HepG2 (cell line): ENCODE measurements at regions not wholly inside any gene's neighbourhood (a gene's known extent, or its start where the extent isn't known, plus 50 kb on each side); places are given as distances from the start of the nearest gene placed in this dataset.

ENCODE experiments used
- FOXO1 ChIP-seq: sonication (generic); formaldehyde crosslinking; IDR thresholded peaks from 2 replicates; pipeline ENCODE4 v1.4.0; 2020; ENCODE audit warnings: missing genetic modification reagents
- GATAD2A ChIP-seq: IDR thresholded peaks from 2 replicates; pipeline ENCODE4 v1.6.1; 2016
- POLR2G ChIP-seq: fragments of 200-400 bp; formaldehyde crosslinking; IDR thresholded peaks from 2 replicates; pipeline ENCODE4 v1.6.1; 2018; ENCODE audit warnings: mild to moderate bottlenecking, low read depth, low read length, moderate library complexity
- ZMYM2 ChIP-seq: sonication (generic); formaldehyde crosslinking; IDR thresholded peaks from 2 replicates; pipeline ENCODE4 v1.8.0; 2022; ENCODE audit warnings: mild to moderate bottlenecking, missing genetic modification reagents
- ZNF235 ChIP-seq: sonication (generic); formaldehyde crosslinking; IDR thresholded peaks from 2 replicates; pipeline ENCODE4 v1.8.1; 2023; ENCODE audit warnings: mild to moderate bottlenecking, missing genetic modification reagents, borderline replicate concordance
- ZNF34 ChIP-seq: sonication (generic); formaldehyde crosslinking; IDR thresholded peaks from 2 replicates; pipeline ENCODE4 v1.4.0; 2020; ENCODE audit warnings: mild to moderate bottlenecking, missing genetic modification reagents, borderline replicate concordance
- TF ChIP-seq, protein P1 (sequence below): IDR thresholded peaks from 2 replicates; pipeline ENCODE4 v1.6.1; 2016; ENCODE audit warnings: missing compliant biosample characterization, missing genetic modification reagents, borderline replicate concordance
- TF ChIP-seq, protein P2 (sequence below): fragments of 450-650 bp; IDR thresholded peaks from 2 replicates; pipeline ENCODE4 v1.6.1; 2016
- TF ChIP-seq, protein P3 (sequence below): sonication (generic); formaldehyde crosslinking; IDR thresholded peaks from 2 replicates; pipeline ENCODE4 v1.5.1; 2020; ENCODE audit warnings: missing genetic modification reagents, mild to moderate bottlenecking, borderline replicate concordance
- TF ChIP-seq, protein P4 (sequence below): sonication (generic); formaldehyde crosslinking; IDR thresholded peaks from 2 replicates; pipeline ENCODE4 v1.4.0; 2020; ENCODE audit warnings: missing genetic modification reagents
- TF ChIP-seq, protein P5 (sequence below): sonication (generic); formaldehyde crosslinking; conservative IDR thresholded peaks from 2 replicates; pipeline ENCODE4 v1.8.0; 2022; ENCODE audit warnings: mild to moderate bottlenecking, moderate library complexity, missing genetic modification reagents
- TF ChIP-seq, protein P6 (sequence below), 2 experiments: IDR thresholded peaks; 2 replicates each; pipeline ENCODE4 v1.6.1; 2011 to 2012; ENCODE audit warnings: low read length in 2 of 2, borderline replicate concordance in 1 of 2, low read depth in 1 of 2, mild to moderate bottlenecking in 1 of 2, moderate library complexity in 1 of 2
- TF ChIP-seq, protein P7 (sequence below): sonication (generic); formaldehyde crosslinking; IDR thresholded peaks from 2 replicates; pipeline ENCODE4 v1.5.1; 2020; ENCODE audit warnings: mild to moderate bottlenecking, missing genetic modification reagents, moderate library complexity

DNA sequence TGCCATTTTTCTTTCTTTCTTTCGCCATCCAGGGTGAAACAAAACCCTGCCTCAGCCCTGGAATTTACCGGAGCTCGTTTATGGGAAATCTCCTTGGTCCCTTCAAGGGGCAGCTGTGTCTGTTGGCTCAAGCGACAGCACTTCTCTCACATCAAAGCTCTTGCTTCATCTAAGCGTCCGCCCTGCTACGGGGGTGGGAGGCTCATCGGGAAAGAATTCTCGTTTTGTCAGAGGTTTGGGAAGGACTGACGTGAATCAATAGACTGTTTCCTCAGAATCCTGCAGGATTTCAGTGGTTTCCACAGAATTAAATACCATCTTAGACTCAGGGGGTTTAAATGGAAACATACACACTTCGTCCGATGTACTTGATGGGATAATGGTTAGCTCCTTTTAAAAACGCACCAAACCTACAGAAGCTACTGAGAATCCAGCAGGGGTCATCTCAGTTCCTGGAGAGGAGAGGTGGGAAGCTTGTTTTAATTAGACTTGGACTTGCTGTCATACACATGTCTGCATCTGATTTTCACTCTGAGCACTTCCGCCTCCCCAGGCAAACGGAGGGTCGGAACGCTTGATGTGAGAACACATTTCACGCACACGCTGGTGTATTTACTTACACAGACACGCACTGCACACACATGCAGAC lies 91.6 kb downstream of the ASB1 start (continued):
- TF ChIP-seq, protein P1, sequence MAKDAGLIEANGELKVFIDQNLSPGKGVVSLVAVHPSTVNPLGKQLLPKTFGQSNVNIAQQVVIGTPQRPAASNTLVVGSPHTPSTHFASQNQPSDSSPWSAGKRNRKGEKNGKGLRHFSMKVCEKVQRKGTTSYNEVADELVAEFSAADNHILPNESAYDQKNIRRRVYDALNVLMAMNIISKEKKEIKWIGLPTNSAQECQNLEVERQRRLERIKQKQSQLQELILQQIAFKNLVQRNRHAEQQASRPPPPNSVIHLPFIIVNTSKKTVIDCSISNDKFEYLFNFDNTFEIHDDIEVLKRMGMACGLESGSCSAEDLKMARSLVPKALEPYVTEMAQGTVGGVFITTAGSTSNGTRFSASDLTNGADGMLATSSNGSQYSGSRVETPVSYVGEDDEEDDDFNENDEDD (CRISPR knock-in tag), result no peak
- TF ChIP-seq, protein P2, sequence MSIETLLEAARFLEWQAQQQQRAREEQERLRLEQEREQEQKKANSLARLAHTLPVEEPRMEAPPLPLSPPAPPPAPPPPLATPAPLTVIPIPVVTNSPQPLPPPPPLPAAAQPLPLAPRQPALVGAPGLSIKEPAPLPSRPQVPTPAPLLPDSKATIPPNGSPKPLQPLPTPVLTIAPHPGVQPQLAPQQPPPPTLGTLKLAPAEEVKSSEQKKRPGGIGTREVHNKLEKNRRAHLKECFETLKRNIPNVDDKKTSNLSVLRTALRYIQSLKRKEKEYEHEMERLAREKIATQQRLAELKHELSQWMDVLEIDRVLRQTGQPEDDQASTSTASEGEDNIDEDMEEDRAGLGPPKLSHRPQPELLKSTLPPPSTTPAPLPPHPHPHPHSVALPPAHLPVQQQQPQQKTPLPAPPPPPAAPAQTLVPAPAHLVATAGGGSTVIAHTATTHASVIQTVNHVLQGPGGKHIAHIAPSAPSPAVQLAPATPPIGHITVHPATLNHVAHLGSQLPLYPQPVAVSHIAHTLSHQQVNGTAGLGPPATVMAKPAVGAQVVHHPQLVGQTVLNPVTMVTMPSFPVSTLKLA, result no peak
- peak; percentile 53; the same call in 1 of the 2 replicates for TF ChIP-seq POLR2G
- TF ChIP-seq ZNF235, result no peak
- TF ChIP-seq, protein P3, sequence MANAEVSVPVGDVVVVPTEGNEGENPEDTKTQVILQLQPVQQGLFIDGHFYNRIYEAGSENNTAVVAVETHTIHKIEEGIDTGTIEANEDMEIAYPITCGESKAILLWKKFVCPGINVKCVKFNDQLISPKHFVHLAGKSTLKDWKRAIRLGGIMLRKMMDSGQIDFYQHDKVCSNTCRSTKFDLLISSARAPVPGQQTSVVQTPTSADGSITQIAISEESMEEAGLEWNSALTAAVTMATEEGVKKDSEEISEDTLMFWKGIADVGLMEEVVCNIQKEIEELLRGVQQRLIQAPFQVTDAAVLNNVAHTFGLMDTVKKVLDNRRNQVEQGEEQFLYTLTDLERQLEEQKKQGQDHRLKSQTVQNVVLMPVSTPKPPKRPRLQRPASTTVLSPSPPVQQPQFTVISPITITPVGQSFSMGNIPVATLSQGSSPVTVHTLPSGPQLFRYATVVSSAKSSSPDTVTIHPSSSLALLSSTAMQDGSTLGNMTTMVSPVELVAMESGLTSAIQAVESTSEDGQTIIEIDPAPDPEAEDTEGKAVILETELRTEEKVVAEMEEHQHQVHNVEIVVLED (CRISPR knock-in tag), result no peak
- TF ChIP-seq, protein P4, sequence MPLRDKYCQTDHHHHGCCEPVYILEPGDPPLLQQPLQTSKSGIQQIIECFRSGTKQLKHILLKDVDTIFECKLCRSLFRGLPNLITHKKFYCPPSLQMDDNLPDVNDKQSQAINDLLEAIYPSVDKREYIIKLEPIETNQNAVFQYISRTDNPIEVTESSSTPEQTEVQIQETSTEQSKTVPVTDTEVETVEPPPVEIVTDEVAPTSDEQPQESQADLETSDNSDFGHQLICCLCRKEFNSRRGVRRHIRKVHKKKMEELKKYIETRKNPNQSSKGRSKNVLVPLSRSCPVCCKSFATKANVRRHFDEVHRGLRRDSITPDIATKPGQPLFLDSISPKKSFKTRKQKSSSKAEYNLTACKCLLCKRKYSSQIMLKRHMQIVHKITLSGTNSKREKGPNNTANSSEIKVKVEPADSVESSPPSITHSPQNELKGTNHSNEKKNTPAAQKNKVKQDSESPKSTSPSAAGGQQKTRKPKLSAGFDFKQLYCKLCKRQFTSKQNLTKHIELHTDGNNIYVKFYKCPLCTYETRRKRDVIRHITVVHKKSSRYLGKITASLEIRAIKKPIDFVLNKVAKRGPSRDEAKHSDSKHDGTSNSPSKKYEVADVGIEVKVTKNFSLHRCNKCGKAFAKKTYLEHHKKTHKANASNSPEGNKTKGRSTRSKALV (CRISPR knock-in tag), result no peak
- TF ChIP-seq ZMYM2, result no peak
- no peak for TF ChIP-seq ZNF34
- peak; percentile 76 for TF ChIP-seq GATAD2A (CRISPR knock-in tag)
- TF ChIP-seq, protein P5, sequence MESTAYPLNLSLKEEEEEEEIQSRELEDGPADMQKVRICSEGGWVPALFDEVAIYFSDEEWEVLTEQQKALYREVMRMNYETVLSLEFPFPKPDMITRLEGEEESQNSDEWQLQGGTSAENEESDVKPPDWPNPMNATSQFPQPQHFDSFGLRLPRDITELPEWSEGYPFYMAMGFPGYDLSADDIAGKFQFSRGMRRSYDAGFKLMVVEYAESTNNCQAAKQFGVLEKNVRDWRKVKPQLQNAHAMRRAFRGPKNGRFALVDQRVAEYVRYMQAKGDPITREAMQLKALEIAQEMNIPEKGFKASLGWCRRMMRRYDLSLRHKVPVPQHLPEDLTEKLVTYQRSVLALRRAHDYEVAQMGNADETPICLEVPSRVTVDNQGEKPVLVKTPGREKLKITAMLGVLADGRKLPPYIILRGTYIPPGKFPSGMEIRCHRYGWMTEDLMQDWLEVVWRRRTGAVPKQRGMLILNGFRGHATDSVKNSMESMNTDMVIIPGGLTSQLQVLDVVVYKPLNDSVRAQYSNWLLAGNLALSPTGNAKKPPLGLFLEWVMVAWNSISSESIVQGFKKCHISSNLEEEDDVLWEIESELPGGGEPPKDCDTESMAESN (CRISPR knock-in tag), result no peak
- TF ChIP-seq, protein P6, sequence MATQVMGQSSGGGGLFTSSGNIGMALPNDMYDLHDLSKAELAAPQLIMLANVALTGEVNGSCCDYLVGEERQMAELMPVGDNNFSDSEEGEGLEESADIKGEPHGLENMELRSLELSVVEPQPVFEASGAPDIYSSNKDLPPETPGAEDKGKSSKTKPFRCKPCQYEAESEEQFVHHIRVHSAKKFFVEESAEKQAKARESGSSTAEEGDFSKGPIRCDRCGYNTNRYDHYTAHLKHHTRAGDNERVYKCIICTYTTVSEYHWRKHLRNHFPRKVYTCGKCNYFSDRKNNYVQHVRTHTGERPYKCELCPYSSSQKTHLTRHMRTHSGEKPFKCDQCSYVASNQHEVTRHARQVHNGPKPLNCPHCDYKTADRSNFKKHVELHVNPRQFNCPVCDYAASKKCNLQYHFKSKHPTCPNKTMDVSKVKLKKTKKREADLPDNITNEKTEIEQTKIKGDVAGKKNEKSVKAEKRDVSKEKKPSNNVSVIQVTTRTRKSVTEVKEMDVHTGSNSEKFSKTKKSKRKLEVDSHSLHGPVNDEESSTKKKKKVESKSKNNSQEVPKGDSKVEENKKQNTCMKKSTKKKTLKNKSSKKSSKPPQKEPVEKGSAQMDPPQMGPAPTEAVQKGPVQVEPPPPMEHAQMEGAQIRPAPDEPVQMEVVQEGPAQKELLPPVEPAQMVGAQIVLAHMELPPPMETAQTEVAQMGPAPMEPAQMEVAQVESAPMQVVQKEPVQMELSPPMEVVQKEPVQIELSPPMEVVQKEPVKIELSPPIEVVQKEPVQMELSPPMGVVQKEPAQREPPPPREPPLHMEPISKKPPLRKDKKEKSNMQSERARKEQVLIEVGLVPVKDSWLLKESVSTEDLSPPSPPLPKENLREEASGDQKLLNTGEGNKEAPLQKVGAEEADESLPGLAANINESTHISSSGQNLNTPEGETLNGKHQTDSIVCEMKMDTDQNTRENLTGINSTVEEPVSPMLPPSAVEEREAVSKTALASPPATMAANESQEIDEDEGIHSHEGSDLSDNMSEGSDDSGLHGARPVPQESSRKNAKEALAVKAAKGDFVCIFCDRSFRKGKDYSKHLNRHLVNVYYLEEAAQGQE (IDR thresholded peaks at IDR 0.05; ENCODE audit: borderline replicate concordance in 1 of 2, low read depth in 1 of 2, low read length in 2 of 2), result no peak
- TF ChIP-seq, protein P7, sequence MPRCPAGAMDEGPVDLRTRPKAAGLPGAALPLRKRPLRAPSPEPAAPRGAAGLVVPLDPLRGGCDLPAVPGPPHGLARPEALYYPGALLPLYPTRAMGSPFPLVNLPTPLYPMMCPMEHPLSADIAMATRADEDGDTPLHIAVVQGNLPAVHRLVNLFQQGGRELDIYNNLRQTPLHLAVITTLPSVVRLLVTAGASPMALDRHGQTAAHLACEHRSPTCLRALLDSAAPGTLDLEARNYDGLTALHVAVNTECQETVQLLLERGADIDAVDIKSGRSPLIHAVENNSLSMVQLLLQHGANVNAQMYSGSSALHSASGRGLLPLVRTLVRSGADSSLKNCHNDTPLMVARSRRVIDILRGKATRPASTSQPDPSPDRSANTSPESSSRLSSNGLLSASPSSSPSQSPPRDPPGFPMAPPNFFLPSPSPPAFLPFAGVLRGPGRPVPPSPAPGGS (CRISPR knock-in tag), result peak; percentile 31; the same call in 1 of the 2 replicates
- TF ChIP-seq FOXO1 (CRISPR knock-in tag), result no peak
